Right lobe of liver (tissue), 6 donors: ENCODE measurements at regions not wholly inside any gene's neighbourhood (a gene's known extent, or its start where the extent isn't known, plus 50 kb on each side); places are given as distances from the start of the nearest gene placed in this dataset.

Experiments used
- ATAC-seq, 4 donors: fragments of 200-7000 bp; cut with Tn5 transposase; one replicate each; pipeline ENCODE4 v1.9.1; 2020; ENCODE audit warnings: mild to moderate bottlenecking in 4 of 4, moderate library complexity in 4 of 4
- DNase-seq, 3 donors: peaks; one replicate each; pipeline ENCODE4 v3.0.0-alpha.2; 2020
- H3K27ac ChIP-seq, 3 donors: fragments of 200-600 bp; one replicate each; pipeline ENCODE4 v1.8.0; 2022
- H3K27me3 ChIP-seq, 2 donors: fragments of 200-600 bp; one replicate each; pipeline ENCODE4 v1.8.0; 2022
- H3K36me3 ChIP-seq, 4 donors: fragments of 200-600 bp; sonication (generic) in 1 of 4; one replicate each; pipeline versions ENCODE4 v1.5.1 to v1.8.0; 2017 to 2022; ENCODE audit warnings: control low read depth in 1 of 4
- H3K4me1 ChIP-seq, 4 donors: fragments of 200-600 bp; sonication (generic) in 1 of 4; one replicate each; pipeline versions ENCODE4 v1.5.1 to v1.8.0; 2017 to 2022; ENCODE audit warnings: control low read depth in 1 of 4
- H3K4me3 ChIP-seq, 3 donors: fragments of 200-600 bp; one replicate each; pipeline ENCODE4 v1.8.0; 2022
- H3K9me3 ChIP-seq, 4 donors: fragments of 200-600 bp; sonication (generic) in 1 of 4; one replicate each; pipeline versions ENCODE4 v1.5.1 to v1.8.0; 2017 to 2022; ENCODE audit warnings: control low read depth in 1 of 4
- CTCF ChIP-seq, 4 donors: fragments of 200-600 bp in 3 of 4; fragments of 450-650 bp in 1 of 4; IDR thresholded peaks; one replicate each; pipeline versions ENCODE4 v1.5.1 to v1.8.0; 2016 to 2022; ENCODE audit warnings: antibody characterized with exemption in 4 of 4, mild to moderate bottlenecking in 2 of 4
- POLR2A ChIP-seq: fragments of 450-650 bp; IDR thresholded peaks from one replicate; pipeline ENCODE4 v1.6.1; 2017; ENCODE audit warnings: antibody characterized with exemption, mild to moderate bottlenecking
- WGBS: methylation state at CpG from one replicate; pipeline ENCODE4 v1.1.6; 2018; ENCODE audit warnings: low coverage, low lambda C conversion rate; ENCODE audit not compliant: insufficient coverage; ENCODE audit errors: missing lambda C conversion rate; 5-methylcytosine and 5-hydroxymethylcytosine counted together
- intact Hi-C, 2 donors: fragments of 100-400 bp; cut with DNase I; formaldehyde crosslinking; loops; one replicate each; pipeline versions ENCODE4 v1.11.2 to v1.14.1; 2022
- donor health status: DM: no; HTN: yes; CAD: no.
- donor health status: DM: no; HTN: no; CAD: no.
- donor health status: DM: no; HTN: no; CAD: no.
- donor health status: DM: no; HTN: yes; CAD: no.
- donor health status: DM: no; HTN: yes; CAD: no.

DNA sequence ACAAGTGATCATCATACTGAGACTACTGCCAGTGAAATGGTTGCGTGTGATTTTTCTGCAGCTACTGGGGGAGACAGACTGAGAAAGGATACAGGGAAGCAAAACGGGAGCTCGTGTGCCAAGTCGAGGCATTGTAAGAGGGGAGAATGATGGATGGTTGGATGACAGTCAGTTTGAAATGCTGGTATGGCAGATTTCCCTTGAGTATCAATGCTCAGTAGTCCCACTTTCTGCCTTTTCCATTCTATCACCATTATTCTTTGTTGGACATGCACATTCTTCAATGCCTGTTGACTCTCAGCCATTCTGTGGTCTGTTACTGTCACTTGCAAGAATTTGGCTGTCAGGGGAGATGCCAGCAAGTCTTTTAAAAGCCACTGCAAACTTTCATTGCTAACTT is 510.6 kb upstream of the RBFOX1 start:
- no peaks in the 10 kb centered on the region for H3K9me3 ChIP-seq
- H3K27me3 ChIP-seq: no peaks in the 10 kb centered on the region
- no peak overlapping the region for H3K27ac ChIP-seq
- H3K4me3 ChIP-seq: no peak overlapping the region
- H3K4me1 ChIP-seq: no peaks in the 10 kb centered on the region
- DNase-seq: no peak
- TF ChIP-seq POLR2A: no peak
- TF ChIP-seq CTCF (IDR thresholded peaks at IDR 0.05): no peak
- no peaks in the 10 kb centered on the region for H3K36me3 ChIP-seq
- ATAC-seq: no peak
- WGBS: 56% methylated on average over 4 of the region's 4 CpGs
- intact Hi-C loops: no loop called here

- TF ChIP-seq CTCF (IDR thresholded peaks at IDR 0.05) (no peak), POLR2A (no peak)
- no peaks in the 10 kb centered on the region for H3K4me1 ChIP-seq
- ATAC-seq (no peak), DNase-seq (no peak)
- 46% methylated on average over 3 of the region's 3 CpGs for WGBS
- no peak overlapping the region for H3K4me3 ChIP-seq
- H3K27me3 ChIP-seq: no peaks in the 10 kb centered on the region
- no peaks in the 10 kb centered on the region for H3K36me3 ChIP-seq
- no peaks in the 10 kb centered on the region for H3K9me3 ChIP-seq
- H3K27ac ChIP-seq: no peak overlapping the region
- intact Hi-C loops: no loop called here
Observed at GRCh38 chr16:6804461-6804860, 528.2 kb upstream of the RBFOX1 start.

GRCh38 chr16:6803176-6803575 is 529.5 kb upstream of the RBFOX1 start:
- 13% methylated on average over 3 of the region's 3 CpGs for WGBS
- H3K4me3 ChIP-seq: no peak overlapping the region
- ATAC-seq (no peak), DNase-seq (no peak)
- no peaks in the 10 kb centered on the region for H3K4me1 ChIP-seq
- H3K9me3 ChIP-seq: no peaks in the 10 kb centered on the region
- no peak overlapping the region for H3K27ac ChIP-seq
- TF ChIP-seq CTCF (IDR thresholded peaks at IDR 0.05): no peak
- TF ChIP-seq POLR2A: no peak
- intact Hi-C loops: no loop called here
- H3K36me3 ChIP-seq: no peaks in the 10 kb centered on the region
- no peaks in the 10 kb centered on the region for H3K27me3 ChIP-seq

GRCh38 chr16:6797223-6797622 is 535.4 kb upstream of the RBFOX1 start:
- TF ChIP-seq CTCF (IDR thresholded peaks at IDR 0.05) (no peak), POLR2A (no peak)
- H3K36me3 ChIP-seq: no peaks in the 10 kb centered on the region
- no peaks in the 10 kb centered on the region for H3K27me3 ChIP-seq
- no peak overlapping the region for H3K27ac ChIP-seq
- H3K4me1 ChIP-seq: no peaks in the 10 kb centered on the region
- intact Hi-C loops: no loop called here
- no peaks in the 10 kb centered on the region for H3K9me3 ChIP-seq
- H3K4me3 ChIP-seq: no peak overlapping the region
- DNase-seq (no peak), ATAC-seq (no peak)
- WGBS: 35% methylated on average over 6 of the region's 6 CpGs

- Histone ChIP-seq H3K27me3 (no peaks in the 10 kb centered on the region), H3K4me1 (no peaks in the 10 kb centered on the region), H3K36me3 (no peaks in the 10 kb centered on the region), H3K27ac (no peak overlapping the region), H3K4me3 (no peak overlapping the region), H3K9me3 (no peaks in the 10 kb centered on the region)
- DNase-seq: no peak
- ATAC-seq: peak in 3 of 4 donors; percentile 50 to 75 (median 52)
- intact Hi-C loops: no loop called here
- TF ChIP-seq POLR2A: no peak
- TF ChIP-seq CTCF (IDR thresholded peaks at IDR 0.05): no peak
Observed at GRCh38 chr16:6777624-6778023, 555.0 kb upstream of the RBFOX1 start.
